GM10266 (cell line): ENCODE measurements at regions not wholly inside any gene's neighbourhood (a gene's known extent, or its start where the extent isn't known, plus 50 kb on each side); places are given as distances from the start of the nearest gene placed in this dataset.

Experiments used
- DNase-seq: peaks from one replicate; pipeline ENCODE4 v3.0.0; 2012; ENCODE audit errors: extremely low spot score
- TF ChIP-seq, protein P1 (sequence below): IDR thresholded peaks from 2 replicates; pipeline ENCODE4 v1.5.1; 2012; ENCODE audit warnings: mild to moderate bottlenecking, low read depth; ENCODE audit not compliant: control insufficient read depth, insufficient read depth; ENCODE audit errors: missing control alignments

DNA sequence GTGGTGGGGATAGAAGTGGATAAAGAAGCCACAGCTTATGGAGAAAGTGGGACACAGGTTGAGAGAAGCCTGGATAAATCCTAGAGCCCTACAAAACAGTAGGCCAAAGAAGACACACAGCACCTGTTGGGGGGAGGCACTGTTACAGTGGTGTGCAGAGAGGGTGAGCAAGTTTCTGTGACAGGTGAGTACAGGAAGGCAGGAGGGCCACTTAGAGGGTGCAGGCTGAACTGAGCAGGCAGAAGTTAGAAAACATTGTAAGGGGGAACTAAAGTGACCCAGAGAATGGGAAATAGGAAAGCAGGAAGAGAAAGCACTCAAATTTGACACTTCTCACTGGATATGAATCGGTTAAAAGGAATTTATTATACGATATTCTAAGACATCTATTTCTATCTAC is 146.1 kb upstream of the TMCO5A start:
- DNase-seq = no peak
- TF ChIP-seq, protein P1, sequence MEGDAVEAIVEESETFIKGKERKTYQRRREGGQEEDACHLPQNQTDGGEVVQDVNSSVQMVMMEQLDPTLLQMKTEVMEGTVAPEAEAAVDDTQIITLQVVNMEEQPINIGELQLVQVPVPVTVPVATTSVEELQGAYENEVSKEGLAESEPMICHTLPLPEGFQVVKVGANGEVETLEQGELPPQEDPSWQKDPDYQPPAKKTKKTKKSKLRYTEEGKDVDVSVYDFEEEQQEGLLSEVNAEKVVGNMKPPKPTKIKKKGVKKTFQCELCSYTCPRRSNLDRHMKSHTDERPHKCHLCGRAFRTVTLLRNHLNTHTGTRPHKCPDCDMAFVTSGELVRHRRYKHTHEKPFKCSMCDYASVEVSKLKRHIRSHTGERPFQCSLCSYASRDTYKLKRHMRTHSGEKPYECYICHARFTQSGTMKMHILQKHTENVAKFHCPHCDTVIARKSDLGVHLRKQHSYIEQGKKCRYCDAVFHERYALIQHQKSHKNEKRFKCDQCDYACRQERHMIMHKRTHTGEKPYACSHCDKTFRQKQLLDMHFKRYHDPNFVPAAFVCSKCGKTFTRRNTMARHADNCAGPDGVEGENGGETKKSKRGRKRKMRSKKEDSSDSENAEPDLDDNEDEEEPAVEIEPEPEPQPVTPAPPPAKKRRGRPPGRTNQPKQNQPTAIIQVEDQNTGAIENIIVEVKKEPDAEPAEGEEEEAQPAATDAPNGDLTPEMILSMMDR = no peak

GRCh38 chr15:37788767-37789396 is 145.6 kb upstream of the TMCO5A start:
- DNase-seq = no peak
- TF ChIP-seq, protein P1 = no peak

GRCh38 chr15:37789397-37789786 is 145.0 kb upstream of the TMCO5A start:
- no peak for DNase-seq
- TF ChIP-seq, protein P1 = no peak

DNA sequence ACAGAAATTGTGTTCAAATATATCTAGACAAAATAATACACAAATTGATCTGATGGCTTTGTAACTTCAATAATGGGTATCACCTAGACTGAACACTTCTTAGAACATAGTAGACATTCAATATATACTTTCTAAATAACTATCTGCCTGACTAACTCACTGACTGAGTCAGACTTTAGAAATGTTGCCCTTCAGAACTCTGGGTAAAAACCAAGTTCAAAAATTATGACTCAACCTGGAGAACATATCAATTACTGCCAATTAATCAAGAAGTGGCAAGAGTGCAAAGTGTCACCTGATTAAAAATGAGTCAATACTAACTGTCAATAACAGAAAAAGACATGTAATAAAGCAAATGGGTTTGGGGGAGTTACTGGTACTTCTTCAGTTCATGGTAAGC is 144.6 kb upstream of the TMCO5A start:
- TF ChIP-seq, protein P1 = no peak

DNA sequence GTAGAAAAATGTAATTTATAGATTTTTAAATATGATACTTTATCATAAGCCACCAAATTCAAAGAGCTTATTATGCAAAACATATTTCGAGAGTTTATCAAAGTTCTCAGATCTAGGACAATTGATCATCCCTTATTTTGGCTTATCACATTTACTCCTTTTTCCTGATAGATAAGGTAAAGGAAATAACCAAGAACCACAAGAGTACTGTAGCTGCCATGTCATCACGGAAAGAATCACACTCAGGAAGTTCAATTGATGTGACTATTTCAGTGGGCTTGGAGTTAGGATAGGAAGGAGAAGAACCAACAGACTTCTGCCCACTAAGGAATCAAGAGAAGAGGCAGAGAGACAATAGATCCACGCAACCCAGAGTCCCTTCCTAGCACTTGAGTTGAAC is 142.7 kb upstream of the TMCO5A start:
- no peak for DNase-seq
- TF ChIP-seq, protein P1 = no peak

More for the DNA sequence above, 144.6 kb upstream of the TMCO5A start:
- DNase-seq = no peak

DNA sequence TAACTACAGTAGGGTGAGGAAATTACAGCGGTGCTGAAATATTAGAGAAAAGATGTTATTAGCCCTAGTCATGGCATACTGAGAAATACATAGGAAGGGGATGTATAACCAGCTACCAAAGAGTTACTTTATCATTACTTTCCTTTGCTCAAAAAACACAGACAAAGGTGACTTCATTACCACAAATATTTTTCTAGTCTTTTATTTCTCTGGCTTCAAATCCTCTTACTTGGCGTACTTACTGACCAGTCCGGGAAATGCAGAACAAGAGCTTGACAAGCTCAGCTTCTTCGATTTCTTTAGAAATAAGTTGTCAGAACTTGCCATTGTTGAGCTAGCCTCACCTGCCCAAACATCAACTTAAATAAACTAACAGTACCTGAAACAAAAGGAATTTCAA is 142.1 kb upstream of the TMCO5A start:
- TF ChIP-seq, protein P1 = no peak
- DNase-seq = no peak

DNA sequence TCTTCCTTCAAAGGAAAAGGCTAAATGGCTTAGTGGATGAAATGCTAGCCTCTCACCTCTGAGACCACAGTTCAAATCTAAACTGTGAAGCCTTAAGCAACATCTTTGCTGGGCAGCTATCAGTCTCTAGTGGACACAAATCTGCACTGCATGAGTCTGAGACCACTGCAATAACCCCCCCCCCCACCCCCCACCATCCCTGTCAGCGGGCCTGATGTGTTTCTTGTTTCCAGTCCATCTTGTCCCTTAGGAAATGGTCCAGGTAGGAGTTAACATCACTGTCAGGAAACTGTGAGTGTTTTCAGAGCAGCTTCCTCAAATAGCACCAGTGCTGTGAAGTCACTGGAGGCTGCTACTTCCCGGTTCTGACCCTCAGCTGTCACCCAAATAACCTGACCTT is 140.6 kb upstream of the TMCO5A start:
- no peak for DNase-seq
- TF ChIP-seq, protein P1 = no peak
